ENCODE measurements at regions not wholly inside any gene's neighbourhood (a gene's known extent, or its start where the extent isn't known, plus 50 kb on each side); places are given as distances from the start of the nearest gene placed in this dataset.

DNA sequence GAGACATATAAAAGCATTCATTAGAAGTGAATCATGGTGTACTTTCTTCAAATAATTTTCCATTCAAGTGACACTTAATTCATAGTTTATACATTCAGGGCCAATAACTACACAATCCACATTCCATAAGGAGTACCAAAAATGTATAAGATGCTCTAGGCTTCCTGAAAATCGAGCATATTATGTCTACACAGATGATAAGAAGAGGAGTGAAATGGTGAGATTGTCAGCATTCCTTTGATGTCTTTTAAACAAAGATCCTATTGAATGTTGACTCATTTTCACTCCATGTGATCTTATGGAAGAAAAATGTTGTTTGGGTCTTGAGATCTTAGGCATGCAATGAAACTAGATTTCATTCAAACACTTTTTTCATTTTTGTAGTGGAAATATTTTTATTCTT is 843.2 kb downstream of the KCNA4 start:
- TF ChIP-seq EZH2 (IDR thresholded peaks at IDR 0.05) (no peak), POLR2A (IDR thresholded peaks at IDR 0.05; ENCODE audit: borderline replicate concordance, extremely low read depth, insufficient read depth, insufficient read length) (no peak), JUND (IDR thresholded peaks at IDR 0.05) (0 out of 2 replicates have a peak, but pooled peaks have one; percentile 24), FOSL1 (IDR thresholded peaks at IDR 0.05; ENCODE audit: low read depth) (peak; percentile 13; the same call in 1 of the 2 replicates), EZH2phosphoT487 (IDR thresholded peaks at IDR 0.05; ENCODE audit: borderline replicate concordance) (no peak)
- TF ChIP-seq, protein P1, sequence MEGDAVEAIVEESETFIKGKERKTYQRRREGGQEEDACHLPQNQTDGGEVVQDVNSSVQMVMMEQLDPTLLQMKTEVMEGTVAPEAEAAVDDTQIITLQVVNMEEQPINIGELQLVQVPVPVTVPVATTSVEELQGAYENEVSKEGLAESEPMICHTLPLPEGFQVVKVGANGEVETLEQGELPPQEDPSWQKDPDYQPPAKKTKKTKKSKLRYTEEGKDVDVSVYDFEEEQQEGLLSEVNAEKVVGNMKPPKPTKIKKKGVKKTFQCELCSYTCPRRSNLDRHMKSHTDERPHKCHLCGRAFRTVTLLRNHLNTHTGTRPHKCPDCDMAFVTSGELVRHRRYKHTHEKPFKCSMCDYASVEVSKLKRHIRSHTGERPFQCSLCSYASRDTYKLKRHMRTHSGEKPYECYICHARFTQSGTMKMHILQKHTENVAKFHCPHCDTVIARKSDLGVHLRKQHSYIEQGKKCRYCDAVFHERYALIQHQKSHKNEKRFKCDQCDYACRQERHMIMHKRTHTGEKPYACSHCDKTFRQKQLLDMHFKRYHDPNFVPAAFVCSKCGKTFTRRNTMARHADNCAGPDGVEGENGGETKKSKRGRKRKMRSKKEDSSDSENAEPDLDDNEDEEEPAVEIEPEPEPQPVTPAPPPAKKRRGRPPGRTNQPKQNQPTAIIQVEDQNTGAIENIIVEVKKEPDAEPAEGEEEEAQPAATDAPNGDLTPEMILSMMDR (IDR thresholded peaks at IDR 0.05 in 2 of 3, conservative IDR thresholded peaks at IDR 0.05 in 1 of 3; ENCODE audit: borderline replicate concordance in 1 of 3, insufficient read depth in 1 of 3, low read depth in 2 of 3, low read length in 2 of 3) = no peak
- TF ChIP-seq, protein P2, sequence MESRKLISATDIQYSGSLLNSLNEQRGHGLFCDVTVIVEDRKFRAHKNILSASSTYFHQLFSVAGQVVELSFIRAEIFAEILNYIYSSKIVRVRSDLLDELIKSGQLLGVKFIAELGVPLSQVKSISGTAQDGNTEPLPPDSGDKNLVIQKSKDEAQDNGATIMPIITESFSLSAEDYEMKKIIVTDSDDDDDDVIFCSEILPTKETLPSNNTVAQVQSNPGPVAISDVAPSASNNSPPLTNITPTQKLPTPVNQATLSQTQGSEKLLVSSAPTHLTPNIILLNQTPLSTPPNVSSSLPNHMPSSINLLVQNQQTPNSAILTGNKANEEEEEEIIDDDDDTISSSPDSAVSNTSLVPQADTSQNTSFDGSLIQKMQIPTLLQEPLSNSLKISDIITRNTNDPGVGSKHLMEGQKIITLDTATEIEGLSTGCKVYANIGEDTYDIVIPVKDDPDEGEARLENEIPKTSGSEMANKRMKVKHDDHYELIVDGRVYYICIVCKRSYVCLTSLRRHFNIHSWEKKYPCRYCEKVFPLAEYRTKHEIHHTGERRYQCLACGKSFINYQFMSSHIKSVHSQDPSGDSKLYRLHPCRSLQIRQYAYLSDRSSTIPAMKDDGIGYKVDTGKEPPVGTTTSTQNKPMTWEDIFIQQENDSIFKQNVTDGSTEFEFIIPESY (IDR thresholded peaks at IDR 0.05; ENCODE audit: extremely low read depth, insufficient replicate concordance, low read length) = no peak
- TF ChIP-seq, protein P3, sequence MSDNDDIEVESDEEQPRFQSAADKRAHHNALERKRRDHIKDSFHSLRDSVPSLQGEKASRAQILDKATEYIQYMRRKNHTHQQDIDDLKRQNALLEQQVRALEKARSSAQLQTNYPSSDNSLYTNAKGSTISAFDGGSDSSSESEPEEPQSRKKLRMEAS (IDR thresholded peaks at IDR 0.05) = no peak
